ENCODE measurements at regions not wholly inside any gene's neighbourhood (a gene's known extent, or its start where the extent isn't known, plus 50 kb on each side); places are given as distances from the start of the nearest gene placed in this dataset.
A peak's percentile ranks its signal among the peaks of the same experiment; 100 is the strongest.

DNA sequence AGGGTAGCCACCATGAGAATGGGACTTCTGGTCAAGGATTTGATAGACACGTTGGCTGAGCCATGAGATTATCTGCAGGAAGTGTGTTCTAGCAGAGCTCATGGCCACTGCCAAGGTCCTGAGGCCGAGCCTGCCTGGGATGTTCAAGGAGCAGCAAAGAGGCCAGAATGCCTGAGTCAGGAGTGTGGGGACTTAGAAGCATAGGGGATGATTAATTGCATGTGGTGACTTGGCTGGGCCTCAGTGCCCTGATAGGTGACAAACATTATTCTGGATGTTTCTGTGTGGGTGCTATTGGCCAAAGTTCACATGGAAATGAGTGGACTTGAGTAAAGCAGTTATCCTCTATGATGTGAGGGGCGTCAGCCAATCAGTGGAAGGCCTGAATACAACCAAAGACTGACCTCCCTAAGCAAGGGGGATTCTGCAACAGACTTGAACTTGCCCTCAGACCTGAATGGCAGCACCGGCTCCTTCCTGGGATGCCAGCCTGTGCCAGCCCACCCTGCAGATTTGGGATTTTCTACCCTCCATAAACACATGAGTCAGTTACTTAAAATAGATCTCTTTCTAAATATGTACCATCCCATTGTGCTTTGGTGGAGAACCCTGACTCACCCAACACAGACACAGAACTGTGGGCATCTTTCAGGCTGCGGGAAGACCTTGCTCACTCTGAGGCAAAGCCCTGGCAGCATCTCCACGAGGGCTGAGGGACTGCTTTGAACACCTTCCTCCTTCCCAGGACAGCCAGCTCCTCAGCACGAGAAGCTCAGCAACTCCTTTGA is 363.9 kb upstream of the MGMT start:
- intact Hi-C loops (cut with DNase I): no loop called here
- no peak overlapping the region for H3K27ac ChIP-seq
- peak in 1 of 2 donors; percentile 58 for DNase-seq (ENCODE audit: extremely low spot score in 2 of 2)

DNA sequence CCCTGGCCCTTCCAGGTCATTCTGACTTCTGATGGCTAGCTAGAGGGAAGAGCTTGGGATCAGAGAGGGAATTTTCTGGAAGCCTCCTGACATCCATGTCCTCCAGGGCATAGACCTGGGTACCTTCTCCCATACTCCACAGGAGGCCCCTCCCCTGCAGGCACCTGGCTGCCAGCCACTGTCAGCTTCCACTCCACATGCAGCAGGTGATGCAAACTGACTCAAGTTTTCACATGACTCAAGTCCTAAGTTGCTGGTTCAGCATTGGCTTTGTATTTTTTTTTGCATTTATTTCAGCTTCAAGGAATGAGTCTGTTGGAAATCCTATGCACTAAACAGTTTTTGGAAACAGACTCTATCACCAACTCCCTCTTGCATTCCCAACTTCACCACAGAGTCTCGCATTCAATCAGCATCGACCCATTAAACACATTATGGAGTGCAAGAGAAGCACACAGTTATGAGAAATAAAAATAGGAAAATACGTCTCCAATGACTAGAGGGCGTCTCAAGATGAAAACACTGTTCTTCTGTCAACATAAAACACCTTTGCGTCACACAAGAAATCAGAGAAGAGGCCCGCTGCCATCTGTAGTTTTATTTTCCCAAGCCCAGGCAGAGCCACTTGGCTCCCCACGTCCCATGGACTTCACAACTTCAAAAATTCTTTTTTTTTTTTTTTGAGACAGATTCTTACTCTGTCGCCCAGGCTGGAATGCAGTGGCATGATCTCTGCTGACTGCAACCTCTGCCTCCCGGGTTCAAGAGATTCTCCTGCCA is 362.6 kb upstream of the MGMT start:
- Histone ChIP-seq H3K4me1 (no peaks in the 10 kb centered on the region), H3K9me3 (no peaks in the 10 kb centered on the region), H3K4me3 (no peak overlapping the region), H3K27ac (no peak overlapping the region), H3K27me3 (no peaks in the 10 kb centered on the region), H3K36me3 (no peaks in the 10 kb centered on the region)
- intact Hi-C loops (cut with DNase I): no loop called here
- TF ChIP-seq POLR2A (IDR thresholded peaks at IDR 0.05): no peak
- TF ChIP-seq, protein P1, sequence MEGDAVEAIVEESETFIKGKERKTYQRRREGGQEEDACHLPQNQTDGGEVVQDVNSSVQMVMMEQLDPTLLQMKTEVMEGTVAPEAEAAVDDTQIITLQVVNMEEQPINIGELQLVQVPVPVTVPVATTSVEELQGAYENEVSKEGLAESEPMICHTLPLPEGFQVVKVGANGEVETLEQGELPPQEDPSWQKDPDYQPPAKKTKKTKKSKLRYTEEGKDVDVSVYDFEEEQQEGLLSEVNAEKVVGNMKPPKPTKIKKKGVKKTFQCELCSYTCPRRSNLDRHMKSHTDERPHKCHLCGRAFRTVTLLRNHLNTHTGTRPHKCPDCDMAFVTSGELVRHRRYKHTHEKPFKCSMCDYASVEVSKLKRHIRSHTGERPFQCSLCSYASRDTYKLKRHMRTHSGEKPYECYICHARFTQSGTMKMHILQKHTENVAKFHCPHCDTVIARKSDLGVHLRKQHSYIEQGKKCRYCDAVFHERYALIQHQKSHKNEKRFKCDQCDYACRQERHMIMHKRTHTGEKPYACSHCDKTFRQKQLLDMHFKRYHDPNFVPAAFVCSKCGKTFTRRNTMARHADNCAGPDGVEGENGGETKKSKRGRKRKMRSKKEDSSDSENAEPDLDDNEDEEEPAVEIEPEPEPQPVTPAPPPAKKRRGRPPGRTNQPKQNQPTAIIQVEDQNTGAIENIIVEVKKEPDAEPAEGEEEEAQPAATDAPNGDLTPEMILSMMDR (IDR thresholded peaks at IDR 0.05): no peak
- no peak for TF ChIP-seq POLR2AphosphoS5 (IDR thresholded peaks at IDR 0.05; ENCODE audit: insufficient read depth in 1 of 2, low read depth in 1 of 2)
- peak in 1 of 2 donors; percentile 32 for DNase-seq (ENCODE audit: extremely low spot score in 2 of 2)

More for the DNA sequence above, 363.9 kb upstream of the MGMT start:
- TF ChIP-seq, protein P1 (IDR thresholded peaks at IDR 0.05): no peak
- TF ChIP-seq POLR2AphosphoS5 (IDR thresholded peaks at IDR 0.05; ENCODE audit: insufficient read depth in 1 of 2, low read depth in 1 of 2) (no peak), POLR2A (IDR thresholded peaks at IDR 0.05) (no peak)
- Histone ChIP-seq H3K36me3 (no peaks in the 10 kb centered on the region), H3K4me1 (no peaks in the 10 kb centered on the region), H3K27me3 (no peaks in the 10 kb centered on the region), H3K4me3 (no peak overlapping the region), H3K9me3 (no peaks in the 10 kb centered on the region)

DNA sequence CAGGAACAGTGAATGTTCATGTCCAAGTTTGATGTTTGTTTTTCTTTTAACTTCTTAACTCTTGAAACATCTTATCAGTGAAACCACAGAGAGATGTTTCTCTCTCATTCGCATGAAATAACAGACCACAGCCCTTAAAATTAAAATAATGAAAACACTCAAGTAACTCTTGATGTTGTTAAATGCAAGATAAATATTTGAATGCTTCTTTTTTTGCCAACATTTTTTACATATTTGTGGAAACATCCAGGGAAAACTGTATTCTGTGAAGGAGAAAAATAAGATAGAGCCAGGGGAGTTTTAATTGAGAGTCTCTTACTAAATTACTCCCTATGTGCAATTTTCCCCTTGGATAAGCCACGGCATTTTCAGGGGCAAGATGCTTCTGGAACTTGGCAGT is 361.8 kb upstream of the MGMT start:
- Histone ChIP-seq H3K27ac (peak overlapping the region; percentile 10), H3K4me1 (no peaks in the 10 kb centered on the region), H3K27me3 (no peaks in the 10 kb centered on the region), H3K4me3 (no peak overlapping the region), H3K36me3 (no peaks in the 10 kb centered on the region), H3K9me3 (no peaks in the 10 kb centered on the region)
- intact Hi-C loops (cut with DNase I): no loop called here
- no peak for TF ChIP-seq POLR2AphosphoS5 (IDR thresholded peaks at IDR 0.05; ENCODE audit: insufficient read depth in 1 of 2, low read depth in 1 of 2)
- no peak for TF ChIP-seq POLR2A (IDR thresholded peaks at IDR 0.05)
- TF ChIP-seq, protein P1 (IDR thresholded peaks at IDR 0.05): no peak
- DNase-seq (ENCODE audit: extremely low spot score in 2 of 2): no peak

DNA sequence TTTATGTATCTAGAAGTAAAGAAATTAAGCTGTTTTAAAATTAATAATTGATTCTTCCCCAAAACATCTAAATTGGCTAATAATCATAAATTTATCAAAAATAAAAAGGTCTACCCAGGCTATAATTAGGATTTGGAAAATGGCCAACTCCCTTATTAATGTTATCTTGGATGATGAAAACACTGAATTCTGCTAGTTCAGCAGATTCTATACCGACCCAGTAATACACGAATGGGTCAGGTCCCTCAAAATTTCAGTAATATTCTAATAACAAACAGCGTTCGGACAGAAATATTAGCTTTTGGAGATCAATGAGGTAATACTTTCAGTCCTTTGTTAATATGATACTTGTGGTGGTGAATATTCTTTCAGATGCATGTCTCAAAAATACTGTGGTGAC is 360.7 kb upstream of the MGMT start:
- TF ChIP-seq POLR2A (IDR thresholded peaks at IDR 0.05): no peak
- no peak for TF ChIP-seq POLR2AphosphoS5 (IDR thresholded peaks at IDR 0.05; ENCODE audit: insufficient read depth in 1 of 2, low read depth in 1 of 2)
- TF ChIP-seq, protein P1 (IDR thresholded peaks at IDR 0.05): no peak

More for the DNA sequence above, 360.7 kb upstream of the MGMT start:
- H3K9me3 ChIP-seq: no peaks in the 10 kb centered on the region
- H3K36me3 ChIP-seq: no peaks in the 10 kb centered on the region
- no peaks in the 10 kb centered on the region for H3K27me3 ChIP-seq
- no peaks in the 10 kb centered on the region for H3K4me1 ChIP-seq
- no peak for DNase-seq (ENCODE audit: extremely low spot score in 2 of 2)
- H3K4me3 ChIP-seq: no peak overlapping the region
- no peak overlapping the region for H3K27ac ChIP-seq
- intact Hi-C loops (cut with DNase I): no loop called here
